ENCODE measurements at regions not wholly inside any gene's neighbourhood (a gene's known extent, or its start where the extent isn't known, plus 50 kb on each side); places are given as distances from the start of the nearest gene placed in this dataset.
A peak's percentile ranks its signal among the peaks of the same experiment; 100 is the strongest.

- FAIRE-seq: no peak
- TF ChIP-seq CTCF (IDR thresholded peaks at IDR 0.05; ENCODE audit: insufficient read depth, missing control alignments): no peak
- DNase-seq (ENCODE audit: insufficient read length, low spot score): no peak
These were observed 188.5 kb upstream of the RASA1 start for GRCh38 chr5:87079219-87079618.

- no peak for TF ChIP-seq CTCF (IDR thresholded peaks at IDR 0.05; ENCODE audit: insufficient read depth, missing control alignments)
- no peak for FAIRE-seq
- DNase-seq (ENCODE audit: insufficient read length, low spot score): no peak
These were observed 186.7 kb upstream of the RASA1 start for GRCh38 chr5:87081016-87081415.

GRCh38 chr5:87081511-87082372, 185.9 kb upstream of the RASA1 start:
- no peak for DNase-seq (ENCODE audit: insufficient read length, low spot score)
- FAIRE-seq: no peak
- no peak for TF ChIP-seq CTCF (IDR thresholded peaks at IDR 0.05; ENCODE audit: insufficient read depth, missing control alignments)

GRCh38 chr5:87094347-87094746, 173.3 kb upstream of the RASA1 start:
- no peak for DNase-seq (ENCODE audit: insufficient read length, low spot score)
- no peak for TF ChIP-seq CTCF (IDR thresholded peaks at IDR 0.05; ENCODE audit: insufficient read depth, missing control alignments)
- peak; percentile 44 for FAIRE-seq

GRCh38 chr5:87094833-87095232, 172.8 kb upstream of the RASA1 start:
- no peak for DNase-seq (ENCODE audit: insufficient read length, low spot score)
- no peak for FAIRE-seq
- TF ChIP-seq CTCF (IDR thresholded peaks at IDR 0.05; ENCODE audit: insufficient read depth, missing control alignments): no peak

- no peak for TF ChIP-seq CTCF (IDR thresholded peaks at IDR 0.05; ENCODE audit: insufficient read depth, missing control alignments)
- DNase-seq (ENCODE audit: insufficient read length, low spot score) (no peak), FAIRE-seq (peak; percentile 99)
These were observed 171.9 kb upstream of the RASA1 start for GRCh38 chr5:87095787-87096186.

GRCh38 chr5:87097664-87098063, 170.0 kb upstream of the RASA1 start:
- no peak for DNase-seq (ENCODE audit: insufficient read length, low spot score)
- peak; percentile 58 for FAIRE-seq
- TF ChIP-seq CTCF (IDR thresholded peaks at IDR 0.05; ENCODE audit: insufficient read depth, missing control alignments): no peak
